GM12878 (cell line): ENCODE measurements at regions not wholly inside any gene's neighbourhood (a gene's known extent, or its start where the extent isn't known, plus 50 kb on each side); places are given as distances from the start of the nearest gene placed in this dataset.

ENCODE experiments used
- EP300 ChIP-seq, 2 experiments: fragments of 150-350 bp in 1 of 2; IDR thresholded peaks; 2 replicates each; pipeline ENCODE4 v1.6.1; 2011 to 2012; ENCODE audit warnings: low read depth in 2 of 2, low read length in 2 of 2, borderline replicate concordance in 1 of 2, improper control_type of control experiment in 1 of 2, inconsistent platforms in 1 of 2; ENCODE audit not compliant: control insufficient read depth in 1 of 2
- EZH2 ChIP-seq: IDR thresholded peaks from 2 replicates; pipeline ENCODE4 v1.6.1; 2012; ENCODE audit warnings: low read depth, mild to moderate bottlenecking, control low read depth, inconsistent platforms, low read length, borderline replicate concordance; ENCODE audit not compliant: control insufficient read depth
- HCFC1 ChIP-seq: fragments of 150-350 bp; IDR thresholded peaks from 2 replicates; pipeline ENCODE4 v1.6.1; 2014; ENCODE audit warnings: low read length
- NR2C2 ChIP-seq: IDR thresholded peaks from 2 replicates; pipeline ENCODE4 v1.6.1; 2011; ENCODE audit warnings: borderline replicate concordance, low read depth; ENCODE audit not compliant: control insufficient read depth, insufficient read length
- POLR2A ChIP-seq: IDR thresholded peaks from 2 replicates; pipeline ENCODE4 v1.6.1; 2011; ENCODE audit warnings: low read depth, mild to moderate bottlenecking, low read length
- TF ChIP-seq, protein P1 (sequence below): IDR thresholded peaks from 2 replicates; pipeline ENCODE4 v1.6.1; 2011; ENCODE audit warnings: borderline replicate concordance, low read depth, mild to moderate bottlenecking, moderate library complexity, mixed read lengths, low read length; ENCODE audit not compliant: insufficient read depth; ENCODE audit errors: extremely low read length
- TF ChIP-seq, protein P2 (sequence below), 3 experiments: IDR thresholded peaks in 2 of 3; conservative IDR thresholded peaks in 1 of 3; 2 replicates each; pipeline ENCODE4 v1.5.1; 2011; ENCODE audit warnings: low read depth in 3 of 3, low read length in 3 of 3, mild to moderate bottlenecking in 3 of 3, control low read depth in 2 of 3, moderate library complexity in 2 of 3, inconsistent platforms in 1 of 3, mixed read lengths in 1 of 3; ENCODE audit not compliant: control insufficient read depth in 2 of 3, insufficient read depth in 1 of 3; ENCODE audit errors: extremely low read depth in 1 of 3
- TF ChIP-seq, protein P3 (sequence below): fragments of 450-650 bp; IDR thresholded peaks from 2 replicates; pipeline ENCODE4 v1.6.1; 2016; ENCODE audit warnings: mild to moderate bottlenecking, moderate library complexity, borderline replicate concordance
- TF ChIP-seq, protein P4 (sequence below): IDR thresholded peaks from 2 replicates; pipeline ENCODE4 v1.6.1; 2012; ENCODE audit warnings: mild to moderate bottlenecking, low read depth, low read length

DNA sequence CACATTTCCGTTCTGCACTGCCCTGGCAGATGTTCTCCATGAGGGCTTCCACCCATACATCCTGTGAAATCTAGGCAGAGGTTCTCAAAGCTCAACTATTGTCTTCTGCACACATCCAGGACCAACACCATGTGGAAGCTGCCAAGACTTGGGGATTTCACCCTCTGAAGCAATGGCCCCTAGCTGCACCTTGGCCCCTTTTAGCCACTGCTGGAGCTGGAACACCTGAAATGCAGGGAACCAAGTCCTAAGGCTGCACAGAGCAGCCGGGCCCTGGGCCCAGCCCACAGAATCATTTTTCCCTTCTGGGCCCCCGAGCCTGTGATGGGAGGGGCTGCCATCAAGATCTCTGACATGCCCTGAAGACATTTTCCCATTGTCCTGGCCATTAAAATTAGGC lies 228.7 kb downstream of the ANXA1 start:
- TF ChIP-seq, protein P1, sequence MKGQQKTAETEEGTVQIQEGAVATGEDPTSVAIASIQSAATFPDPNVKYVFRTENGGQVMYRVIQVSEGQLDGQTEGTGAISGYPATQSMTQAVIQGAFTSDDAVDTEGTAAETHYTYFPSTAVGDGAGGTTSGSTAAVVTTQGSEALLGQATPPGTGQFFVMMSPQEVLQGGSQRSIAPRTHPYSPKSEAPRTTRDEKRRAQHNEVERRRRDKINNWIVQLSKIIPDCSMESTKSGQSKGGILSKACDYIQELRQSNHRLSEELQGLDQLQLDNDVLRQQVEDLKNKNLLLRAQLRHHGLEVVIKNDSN, result no peak
- TF ChIP-seq POLR2A, result no peak
- TF ChIP-seq, protein P2, sequence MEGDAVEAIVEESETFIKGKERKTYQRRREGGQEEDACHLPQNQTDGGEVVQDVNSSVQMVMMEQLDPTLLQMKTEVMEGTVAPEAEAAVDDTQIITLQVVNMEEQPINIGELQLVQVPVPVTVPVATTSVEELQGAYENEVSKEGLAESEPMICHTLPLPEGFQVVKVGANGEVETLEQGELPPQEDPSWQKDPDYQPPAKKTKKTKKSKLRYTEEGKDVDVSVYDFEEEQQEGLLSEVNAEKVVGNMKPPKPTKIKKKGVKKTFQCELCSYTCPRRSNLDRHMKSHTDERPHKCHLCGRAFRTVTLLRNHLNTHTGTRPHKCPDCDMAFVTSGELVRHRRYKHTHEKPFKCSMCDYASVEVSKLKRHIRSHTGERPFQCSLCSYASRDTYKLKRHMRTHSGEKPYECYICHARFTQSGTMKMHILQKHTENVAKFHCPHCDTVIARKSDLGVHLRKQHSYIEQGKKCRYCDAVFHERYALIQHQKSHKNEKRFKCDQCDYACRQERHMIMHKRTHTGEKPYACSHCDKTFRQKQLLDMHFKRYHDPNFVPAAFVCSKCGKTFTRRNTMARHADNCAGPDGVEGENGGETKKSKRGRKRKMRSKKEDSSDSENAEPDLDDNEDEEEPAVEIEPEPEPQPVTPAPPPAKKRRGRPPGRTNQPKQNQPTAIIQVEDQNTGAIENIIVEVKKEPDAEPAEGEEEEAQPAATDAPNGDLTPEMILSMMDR (IDR thresholded peaks at IDR 0.05 in 2 of 3, conservative IDR thresholded peaks at IDR 0.05 in 1 of 3; ENCODE audit: control insufficient read depth in 2 of 3, extremely low read depth in 1 of 3, insufficient read depth in 1 of 3, low read depth in 3 of 3, low read length in 3 of 3), result no peak
- no peak for TF ChIP-seq EZH2
- TF ChIP-seq, protein P3, sequence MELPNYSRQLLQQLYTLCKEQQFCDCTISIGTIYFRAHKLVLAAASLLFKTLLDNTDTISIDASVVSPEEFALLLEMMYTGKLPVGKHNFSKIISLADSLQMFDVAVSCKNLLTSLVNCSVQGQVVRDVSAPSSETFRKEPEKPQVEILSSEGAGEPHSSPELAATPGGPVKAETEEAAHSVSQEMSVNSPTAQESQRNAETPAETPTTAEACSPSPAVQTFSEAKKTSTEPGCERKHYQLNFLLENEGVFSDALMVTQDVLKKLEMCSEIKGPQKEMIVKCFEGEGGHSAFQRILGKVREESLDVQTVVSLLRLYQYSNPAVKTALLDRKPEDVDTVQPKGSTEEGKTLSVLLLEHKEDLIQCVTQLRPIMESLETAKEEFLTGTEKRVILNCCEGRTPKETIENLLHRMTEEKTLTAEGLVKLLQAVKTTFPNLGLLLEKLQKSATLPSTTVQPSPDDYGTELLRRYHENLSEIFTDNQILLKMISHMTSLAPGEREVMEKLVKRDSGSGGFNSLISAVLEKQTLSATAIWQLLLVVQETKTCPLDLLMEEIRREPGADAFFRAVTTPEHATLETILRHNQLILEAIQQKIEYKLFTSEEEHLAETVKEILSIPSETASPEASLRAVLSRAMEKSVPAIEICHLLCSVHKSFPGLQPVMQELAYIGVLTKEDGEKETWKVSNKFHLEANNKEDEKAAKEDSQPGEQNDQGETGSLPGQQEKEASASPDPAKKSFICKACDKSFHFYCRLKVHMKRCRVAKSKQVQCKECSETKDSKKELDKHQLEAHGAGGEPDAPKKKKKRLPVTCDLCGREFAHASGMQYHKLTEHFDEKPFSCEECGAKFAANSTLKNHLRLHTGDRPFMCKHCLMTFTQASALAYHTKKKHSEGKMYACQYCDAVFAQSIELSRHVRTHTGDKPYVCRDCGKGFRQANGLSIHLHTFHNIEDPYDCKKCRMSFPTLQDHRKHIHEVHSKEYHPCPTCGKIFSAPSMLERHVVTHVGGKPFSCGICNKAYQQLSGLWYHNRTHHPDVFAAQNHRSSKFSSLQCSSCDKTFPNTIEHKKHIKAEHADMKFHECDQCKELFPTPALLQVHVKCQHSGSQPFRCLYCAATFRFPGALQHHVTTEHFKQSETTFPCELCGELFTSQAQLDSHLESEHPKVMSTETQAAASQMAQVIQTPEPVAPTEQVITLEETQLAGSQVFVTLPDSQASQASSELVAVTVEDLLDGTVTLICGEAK, result no peak
- TF ChIP-seq NR2C2, result no peak
- TF ChIP-seq, protein P4, sequence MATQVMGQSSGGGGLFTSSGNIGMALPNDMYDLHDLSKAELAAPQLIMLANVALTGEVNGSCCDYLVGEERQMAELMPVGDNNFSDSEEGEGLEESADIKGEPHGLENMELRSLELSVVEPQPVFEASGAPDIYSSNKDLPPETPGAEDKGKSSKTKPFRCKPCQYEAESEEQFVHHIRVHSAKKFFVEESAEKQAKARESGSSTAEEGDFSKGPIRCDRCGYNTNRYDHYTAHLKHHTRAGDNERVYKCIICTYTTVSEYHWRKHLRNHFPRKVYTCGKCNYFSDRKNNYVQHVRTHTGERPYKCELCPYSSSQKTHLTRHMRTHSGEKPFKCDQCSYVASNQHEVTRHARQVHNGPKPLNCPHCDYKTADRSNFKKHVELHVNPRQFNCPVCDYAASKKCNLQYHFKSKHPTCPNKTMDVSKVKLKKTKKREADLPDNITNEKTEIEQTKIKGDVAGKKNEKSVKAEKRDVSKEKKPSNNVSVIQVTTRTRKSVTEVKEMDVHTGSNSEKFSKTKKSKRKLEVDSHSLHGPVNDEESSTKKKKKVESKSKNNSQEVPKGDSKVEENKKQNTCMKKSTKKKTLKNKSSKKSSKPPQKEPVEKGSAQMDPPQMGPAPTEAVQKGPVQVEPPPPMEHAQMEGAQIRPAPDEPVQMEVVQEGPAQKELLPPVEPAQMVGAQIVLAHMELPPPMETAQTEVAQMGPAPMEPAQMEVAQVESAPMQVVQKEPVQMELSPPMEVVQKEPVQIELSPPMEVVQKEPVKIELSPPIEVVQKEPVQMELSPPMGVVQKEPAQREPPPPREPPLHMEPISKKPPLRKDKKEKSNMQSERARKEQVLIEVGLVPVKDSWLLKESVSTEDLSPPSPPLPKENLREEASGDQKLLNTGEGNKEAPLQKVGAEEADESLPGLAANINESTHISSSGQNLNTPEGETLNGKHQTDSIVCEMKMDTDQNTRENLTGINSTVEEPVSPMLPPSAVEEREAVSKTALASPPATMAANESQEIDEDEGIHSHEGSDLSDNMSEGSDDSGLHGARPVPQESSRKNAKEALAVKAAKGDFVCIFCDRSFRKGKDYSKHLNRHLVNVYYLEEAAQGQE, result no peak
- TF ChIP-seq HCFC1, result no peak
- no peak for TF ChIP-seq EP300 (IDR thresholded peaks at IDR 0.05; ENCODE audit: borderline replicate concordance in 1 of 2, control insufficient read depth in 1 of 2, low read depth in 2 of 2, low read length in 2 of 2)
